ENCODE measurements at regions not wholly inside any gene's neighbourhood (a gene's known extent, or its start where the extent isn't known, plus 50 kb on each side); places are given as distances from the start of the nearest gene placed in this dataset.

GRCh38 chr4:167775375-167775774, 317.0 kb upstream of the ANXA10 start:
- CTCF ChIA-PET (ENCODE audit: low intra/inter-chr PET ratio, low total read pairs) = no interaction called here
- ATAC-seq (no peak), FAIRE-seq (no peak), DNase-seq (ENCODE audit: low spot score) (no peak)
- Histone ChIP-seq H3K9ac (ENCODE audit: insufficient read depth, low read depth, low read length) (no peak overlapping the region), H2AFZ (ENCODE audit: low read length) (no peak overlapping the region), H3K4me2 (ENCODE audit: low read depth, low read length) (no peak overlapping the region), H3K79me2 (ENCODE audit: insufficient read depth, low read length) (no peaks in the 10 kb centered on the region), H3K4me1 (ENCODE audit: insufficient read depth, low read length) (no peaks in the 10 kb centered on the region), H3K27me3 (ENCODE audit: control insufficient read depth in 1 of 2, insufficient read depth in 2 of 2, low read length in 2 of 2) (no peaks in the 10 kb centered on the region), H3K9me3 (ENCODE audit: low read length) (peaks cover 30% of the 10 kb centered on the region), H3K27ac (ENCODE audit: extremely low read length, insufficient read depth, low read length) (no peak overlapping the region), H3K4me3 (replicated peaks in 1 of 3; ENCODE audit: insufficient read depth in 1 of 3, low read depth in 2 of 3, low read length in 3 of 3) (no peak overlapping the region), H3K36me3 (replicated peaks in 1 of 2; ENCODE audit: control insufficient read depth in 1 of 2, insufficient read depth in 2 of 2, low read length in 2 of 2) (no peaks in the 10 kb centered on the region), H4K20me1 (ENCODE audit: insufficient read depth, low read length) (no peaks in the 10 kb centered on the region)
- POLR2A ChIA-PET = no interaction called here
- no peak for TF ChIP-seq POGK (CRISPR knock-in tag; conservative IDR thresholded peaks at IDR 0.05)
- no peak for TF ChIP-seq SRF (IDR thresholded peaks at IDR 0.05; ENCODE audit: low read depth, low read length)
- TF ChIP-seq CHD2 (IDR thresholded peaks at IDR 0.05; ENCODE audit: low read depth, low read length) = no peak
- TF ChIP-seq NBN (conservative IDR thresholded peaks at IDR 0.05) = no peak
- no peak for TF ChIP-seq CEBPZ (IDR thresholded peaks at IDR 0.05; ENCODE audit: low read length)
- no peak for TF ChIP-seq THAP9 (CRISPR knock-in tag; IDR thresholded peaks at IDR 0.05; ENCODE audit: borderline replicate concordance)
- no peak for TF ChIP-seq HOXA7 (CRISPR knock-in tag; IDR thresholded peaks at IDR 0.05)
- no peak for TF ChIP-seq ZBTB37 (CRISPR knock-in tag; IDR thresholded peaks at IDR 0.05)
- TF ChIP-seq THAP11 (CRISPR knock-in tag; IDR thresholded peaks at IDR 0.05) = no peak
- no peak for TF ChIP-seq FUBP1 (CRISPR knock-in tag; IDR thresholded peaks at IDR 0.05; ENCODE audit: borderline replicate concordance)
- no peak for TF ChIP-seq CBX5 (CRISPR knock-in tag; IDR thresholded peaks at IDR 0.05; ENCODE audit: borderline replicate concordance)
- no peak for TF ChIP-seq ZNF510 (CRISPR knock-in tag; IDR thresholded peaks at IDR 0.05; ENCODE audit: low read depth)
- no peak for TF ChIP-seq CENPX (CRISPR knock-in tag; IDR thresholded peaks at IDR 0.05)
- WGBS (ENCODE audit: low lambda C conversion rate) = 5% methylated on average over 3 of the region's 3 CpGs
- no TSS peak for BruUV-seq (replicated peaks)
- intact Hi-C loops (cut with micrococcal nuclease; ENCODE audit: unreplicated experiment) (no loop called here), in situ Hi-C loops (cut with HindIII; ENCODE audit: extremely low pct_ligation_motif_present, low pct_unique_long_range_greater_than_20kb) (no loop called here)

All from HepG2 (cell line).